Activated CD4-positive, alpha-beta T cell treated with anti-CD3 and anti-CD28 coated beads, Interleukin-2, amount 50 U/mL, for 16 hours (primary cell): ENCODE measurements at regions not wholly inside any gene's neighbourhood (a gene's known extent, or its start where the extent isn't known, plus 50 kb on each side); places are given as distances from the start of the nearest gene placed in this dataset.

Experiments
- DNase-seq: peaks from one replicate; pipeline ENCODE4 v3.0.0-alpha.2; 2020

GRCh38 chr5:98585661-98586310 lies 187.7 kb upstream of the RGMB start:
- no peak for DNase-seq

DNA sequence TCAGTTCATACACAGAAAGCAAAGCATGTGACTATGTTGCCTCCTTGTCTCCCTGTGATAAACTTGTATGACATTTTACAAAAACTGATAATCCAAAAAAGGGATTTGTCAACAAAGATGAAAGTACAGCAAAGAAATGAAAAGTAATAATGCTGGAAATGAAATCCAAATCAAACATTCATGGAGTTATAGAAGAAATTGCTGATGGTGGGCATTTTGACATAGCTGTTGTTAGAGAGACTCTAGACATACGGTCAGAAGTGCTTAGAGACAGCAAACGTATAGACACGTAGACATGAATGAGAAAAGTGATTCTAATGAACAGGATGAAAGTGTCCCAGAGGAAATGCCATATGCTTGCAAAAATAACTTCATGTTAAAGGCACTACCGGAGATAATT lies 186.9 kb upstream of the RGMB start:
- no peak for DNase-seq

- DNase-seq, result no peak
These were observed 186.3 kb upstream of the RGMB start for GRCh38 chr5:98587166-98587565.

- no peak for DNase-seq
These were observed 185.2 kb upstream of the RGMB start for GRCh38 chr5:98588215-98588614.

DNA sequence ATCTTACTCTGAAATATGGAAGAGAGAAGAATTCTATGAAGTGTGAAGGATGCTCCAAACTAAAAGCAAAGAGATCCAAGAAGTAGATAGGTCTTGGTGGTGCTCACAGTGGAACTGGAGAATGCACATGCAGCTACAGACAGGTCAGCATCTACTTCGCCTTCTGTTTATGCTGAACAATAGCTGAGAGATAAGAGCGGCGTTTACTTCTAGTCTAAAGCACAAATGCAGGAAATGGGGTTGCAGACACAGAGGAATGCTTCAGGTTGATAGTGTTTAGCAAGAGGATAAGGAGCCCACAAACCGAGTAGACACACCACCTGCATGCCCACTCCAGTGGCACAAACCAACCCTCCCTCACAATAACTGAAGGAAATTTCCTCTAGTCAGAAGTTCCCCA lies 180.0 kb upstream of the RGMB start:
- no peak for DNase-seq

DNA sequence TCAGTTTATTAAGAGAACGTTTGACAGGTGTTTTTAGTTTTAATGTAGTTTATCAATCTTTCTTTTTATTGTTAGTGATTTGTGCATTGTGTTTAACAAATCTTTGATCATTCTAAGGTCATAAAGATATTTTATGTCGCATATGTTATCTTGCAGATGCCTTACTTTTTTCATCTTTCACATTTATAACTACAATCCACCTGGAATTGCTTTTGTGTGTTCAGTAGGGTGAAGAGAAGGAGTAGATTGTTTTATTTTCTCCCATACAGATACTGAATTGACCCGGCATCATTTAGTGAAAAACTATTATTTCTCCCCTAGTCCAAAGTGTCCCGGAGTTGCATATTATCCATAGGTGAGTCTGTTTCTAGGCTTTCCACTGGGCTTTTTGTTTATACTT lies 179.4 kb upstream of the RGMB start:
- DNase-seq, result no peak

GRCh38 chr5:98599016-98599415 lies 174.4 kb upstream of the RGMB start:
- no peak for DNase-seq

DNA sequence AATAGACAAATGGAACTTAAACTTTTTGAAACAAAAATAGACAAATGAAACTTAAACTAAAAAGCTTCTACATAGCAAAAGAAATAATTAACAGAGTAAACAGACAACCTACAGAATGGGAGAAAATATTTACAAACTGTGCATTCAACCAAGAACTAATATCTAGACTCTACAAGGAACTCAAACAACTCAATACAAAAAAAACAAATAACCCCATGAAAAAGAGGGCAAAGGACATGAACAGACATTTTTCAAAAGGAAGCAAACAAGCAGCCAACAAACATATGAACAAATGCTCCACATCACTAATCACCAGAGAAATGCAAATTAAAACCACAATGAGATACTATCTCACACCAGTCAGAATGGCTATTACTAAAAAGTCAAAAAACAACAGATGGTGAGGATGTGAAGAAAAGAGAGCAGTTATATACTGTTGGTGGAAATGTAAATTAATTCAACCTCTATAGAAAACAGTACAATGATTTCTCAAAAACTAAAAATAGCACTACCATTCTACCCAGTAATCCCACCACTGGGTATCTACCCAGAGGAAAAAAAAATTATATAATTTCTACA lies 170.8 kb upstream of the RGMB start:
- no peak for DNase-seq

DNA sequence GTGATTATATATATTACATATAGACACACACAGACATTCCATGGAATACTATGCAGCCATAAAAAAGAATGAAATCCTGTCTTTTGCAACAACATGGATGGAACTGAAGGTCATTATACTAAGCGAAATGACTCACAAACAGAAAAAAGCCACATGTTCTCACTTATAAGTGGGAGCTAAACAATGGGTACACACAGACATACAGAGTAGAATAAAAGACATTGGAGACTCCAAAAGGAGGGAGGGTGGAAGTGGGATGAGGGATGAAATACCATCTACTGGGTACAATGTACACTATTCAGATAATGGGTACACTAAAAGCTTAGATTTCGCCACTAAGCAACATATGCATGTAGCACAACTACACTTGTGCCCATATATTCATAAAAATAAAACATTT lies 170.0 kb upstream of the RGMB start:
- DNase-seq, result no peak

GRCh38 chr5:98604301-98604700 lies 169.2 kb upstream of the RGMB start:
- no peak for DNase-seq

DNA sequence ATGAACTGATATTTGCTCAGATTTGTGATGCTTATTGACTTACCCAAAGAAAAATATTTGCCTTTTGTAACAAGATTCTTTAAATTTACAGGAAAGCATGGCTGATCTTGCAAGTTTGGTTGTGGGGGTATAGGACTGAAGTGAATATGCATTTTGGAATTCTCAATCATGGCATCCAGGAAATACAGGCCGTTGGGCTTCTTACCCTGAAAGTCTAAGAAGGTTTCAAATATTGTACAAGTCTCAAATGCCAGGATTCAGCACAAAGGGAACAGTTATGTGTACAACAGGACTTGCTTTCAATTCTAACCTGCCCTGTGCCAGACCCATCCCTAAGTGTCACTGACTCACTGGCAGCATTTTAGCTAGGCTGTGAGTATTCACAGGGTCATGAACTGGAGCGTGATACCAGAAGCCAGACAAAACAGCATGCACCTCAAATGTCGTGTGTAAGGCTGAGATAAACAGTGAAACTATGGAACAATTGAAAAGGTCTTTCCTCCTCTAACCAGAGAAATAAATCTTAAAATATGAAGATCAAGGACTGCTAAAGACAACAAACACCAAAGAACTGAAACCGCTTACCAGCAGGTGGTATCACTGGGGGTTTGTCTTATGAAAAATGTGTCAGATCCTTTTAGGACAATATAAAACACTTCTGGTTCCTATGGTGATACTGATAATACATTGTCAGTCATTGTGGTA lies 168.6 kb upstream of the RGMB start:
- no peak for DNase-seq

DNA sequence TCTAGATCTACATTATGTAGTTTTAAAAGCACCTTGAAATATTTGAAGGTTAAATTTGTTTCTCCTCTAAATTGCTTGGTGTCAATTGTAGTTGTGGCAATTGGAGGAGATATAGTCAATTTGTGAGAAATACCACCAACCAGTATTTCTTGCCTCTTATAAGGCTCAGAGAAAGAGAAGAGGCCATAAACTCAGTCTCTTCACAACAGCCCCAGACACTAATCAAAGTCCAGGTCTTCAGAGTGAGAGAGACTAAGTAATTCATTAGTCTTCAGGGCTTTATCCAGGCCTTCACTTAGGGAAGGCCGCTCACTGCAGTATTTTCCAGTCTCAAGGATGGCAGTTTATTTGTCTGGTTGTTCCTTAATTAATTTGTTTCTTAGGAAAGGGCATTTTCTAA lies 168.0 kb upstream of the RGMB start:
- no peak for DNase-seq

DNA sequence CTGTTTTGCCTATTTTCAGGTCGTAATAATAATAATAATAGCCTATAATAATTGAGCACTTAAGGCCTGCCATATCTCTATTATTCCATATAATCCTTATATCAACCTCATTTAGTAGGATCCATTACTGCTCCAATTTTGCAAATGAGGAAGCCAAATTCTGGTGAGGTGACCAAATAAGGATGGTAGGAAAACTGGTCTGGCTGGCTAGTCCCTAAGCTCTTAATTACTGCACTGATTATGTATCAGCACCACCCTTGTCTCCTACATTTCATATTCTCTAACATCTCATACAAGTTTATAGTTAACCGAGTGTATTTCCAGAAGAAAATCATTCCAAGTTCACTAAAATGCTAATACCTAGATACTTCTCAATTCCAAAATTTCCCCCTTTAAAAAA lies 166.5 kb upstream of the RGMB start:
- no peak for DNase-seq

DNA sequence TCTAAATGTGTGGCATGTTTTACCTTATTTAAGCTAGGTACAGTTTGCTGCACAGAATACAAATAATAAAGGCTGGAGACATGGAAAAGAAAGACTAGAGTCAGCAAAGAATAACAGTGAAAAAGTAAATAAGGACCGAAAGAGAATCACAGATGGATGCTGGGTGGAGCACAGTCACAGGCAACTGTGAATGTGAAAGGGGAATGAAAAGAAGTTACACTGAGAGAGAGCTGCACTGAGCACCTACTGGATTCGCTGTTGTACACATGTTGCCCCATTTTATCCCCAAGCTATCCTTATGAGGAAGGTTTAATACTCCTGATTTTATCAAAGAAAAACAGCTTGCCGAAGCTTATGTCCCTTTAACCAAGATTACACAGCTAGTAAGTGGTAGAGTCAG lies 165.4 kb upstream of the RGMB start:
- DNase-seq, result no peak

DNA sequence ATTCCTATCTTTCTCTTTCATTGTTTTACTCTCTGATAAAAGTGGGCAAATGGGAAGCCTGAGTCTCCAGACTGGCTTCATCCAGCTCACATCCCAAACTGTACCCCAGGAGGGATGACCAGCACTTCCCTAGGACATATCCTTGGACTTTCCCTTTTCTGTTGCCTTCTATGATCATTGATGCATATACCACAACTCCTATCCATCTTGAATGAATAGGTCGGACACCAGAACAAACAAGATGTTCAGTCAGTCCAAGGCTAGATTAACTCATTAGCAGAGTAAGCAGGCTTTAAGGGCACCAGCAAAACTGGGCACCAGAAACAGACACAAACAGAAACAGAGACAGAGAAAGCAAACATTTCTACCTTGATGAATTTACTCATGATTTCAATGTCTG lies 159.1 kb upstream of the RGMB start:
- no peak for DNase-seq

GRCh38 chr5:98621821-98622220 lies 151.6 kb upstream of the RGMB start:
- DNase-seq, result no peak

GRCh38 chr5:98624145-98624880 lies 149.2 kb upstream of the RGMB start:
- no peak for DNase-seq

GRCh38 chr5:98627121-98627520 lies 146.3 kb upstream of the RGMB start:
- DNase-seq, result no peak

GRCh38 chr5:98630621-98631020 lies 142.8 kb upstream of the RGMB start:
- no peak for DNase-seq

- DNase-seq, result no peak
These were observed 142.0 kb upstream of the RGMB start for GRCh38 chr5:98631311-98632054.

GRCh38 chr5:98635656-98636055 lies 137.8 kb upstream of the RGMB start:
- no peak for DNase-seq

- DNase-seq, result no peak
These were observed 136.3 kb upstream of the RGMB start for GRCh38 chr5:98637116-98637515.

GRCh38 chr5:98637557-98637956 lies 135.9 kb upstream of the RGMB start:
- no peak for DNase-seq
